Fibroblast of pulmonary artery (primary cell): ENCODE measurements at regions not wholly inside any gene's neighbourhood (a gene's known extent, or its start where the extent isn't known, plus 50 kb on each side); places are given as distances from the start of the nearest gene placed in this dataset.

Experiments used
- DNase-seq: peaks from one replicate; pipeline ENCODE4 v3.0.0-alpha.2; 2010; ENCODE audit warnings: low read depth
- H3K4me3 ChIP-seq: replicated peaks from 2 replicates; pipeline ENCODE4 v1.5.1; 2011; ENCODE audit warnings: low read depth, mild to moderate bottlenecking, control low read depth, low read length, moderate library complexity
- TF ChIP-seq, protein P1 (sequence below): IDR thresholded peaks from 2 replicates; pipeline ENCODE4 v1.5.1; 2011; ENCODE audit warnings: mild to moderate bottlenecking, control low read depth, low read length, inconsistent platforms; ENCODE audit errors: missing control alignments

DNA sequence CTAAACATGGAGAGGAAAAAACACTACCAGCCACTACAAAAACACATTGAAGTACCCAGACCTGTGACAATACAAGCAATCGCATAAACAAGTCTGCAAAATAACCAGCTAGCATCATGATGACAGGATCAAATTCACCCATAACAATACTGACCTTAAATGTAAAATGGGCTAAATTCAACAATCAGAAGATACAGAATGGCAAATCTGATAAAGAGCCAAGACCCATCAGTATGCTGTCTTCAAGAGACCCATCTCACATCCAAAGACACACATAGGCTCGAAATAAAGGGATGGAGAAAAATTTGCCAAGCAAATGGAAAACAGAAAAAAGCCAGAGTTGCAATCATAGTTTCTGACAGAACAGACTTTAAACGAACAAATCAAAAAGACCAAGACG lies 294.4 kb downstream of the MEF2C start:
- DNase-seq = no peak
- H3K4me3 ChIP-seq = no peak overlapping the region
- TF ChIP-seq, protein P1, sequence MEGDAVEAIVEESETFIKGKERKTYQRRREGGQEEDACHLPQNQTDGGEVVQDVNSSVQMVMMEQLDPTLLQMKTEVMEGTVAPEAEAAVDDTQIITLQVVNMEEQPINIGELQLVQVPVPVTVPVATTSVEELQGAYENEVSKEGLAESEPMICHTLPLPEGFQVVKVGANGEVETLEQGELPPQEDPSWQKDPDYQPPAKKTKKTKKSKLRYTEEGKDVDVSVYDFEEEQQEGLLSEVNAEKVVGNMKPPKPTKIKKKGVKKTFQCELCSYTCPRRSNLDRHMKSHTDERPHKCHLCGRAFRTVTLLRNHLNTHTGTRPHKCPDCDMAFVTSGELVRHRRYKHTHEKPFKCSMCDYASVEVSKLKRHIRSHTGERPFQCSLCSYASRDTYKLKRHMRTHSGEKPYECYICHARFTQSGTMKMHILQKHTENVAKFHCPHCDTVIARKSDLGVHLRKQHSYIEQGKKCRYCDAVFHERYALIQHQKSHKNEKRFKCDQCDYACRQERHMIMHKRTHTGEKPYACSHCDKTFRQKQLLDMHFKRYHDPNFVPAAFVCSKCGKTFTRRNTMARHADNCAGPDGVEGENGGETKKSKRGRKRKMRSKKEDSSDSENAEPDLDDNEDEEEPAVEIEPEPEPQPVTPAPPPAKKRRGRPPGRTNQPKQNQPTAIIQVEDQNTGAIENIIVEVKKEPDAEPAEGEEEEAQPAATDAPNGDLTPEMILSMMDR = no peak

DNA sequence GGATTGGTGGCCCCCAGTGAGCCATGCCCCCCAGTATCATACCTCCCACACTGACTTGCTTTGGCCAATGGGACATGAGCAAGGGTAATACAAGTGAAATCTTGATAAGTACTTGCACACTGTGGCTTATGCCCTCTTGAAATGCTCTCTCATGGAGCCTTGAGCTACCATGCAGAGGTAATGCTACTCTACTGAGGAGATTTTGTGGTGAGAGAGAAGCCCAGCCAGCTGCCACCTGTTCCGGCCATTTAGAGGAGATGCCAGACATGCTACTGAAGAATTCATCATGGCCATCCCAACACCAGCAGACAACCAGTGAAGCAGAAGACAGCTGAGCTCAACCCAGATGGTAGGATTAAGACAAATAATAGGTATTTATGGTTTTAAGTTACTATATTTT lies 299.5 kb downstream of the MEF2C start:
- TF ChIP-seq, protein P1 = no peak
- H3K4me3 ChIP-seq = no peak overlapping the region
- DNase-seq = no peak

DNA sequence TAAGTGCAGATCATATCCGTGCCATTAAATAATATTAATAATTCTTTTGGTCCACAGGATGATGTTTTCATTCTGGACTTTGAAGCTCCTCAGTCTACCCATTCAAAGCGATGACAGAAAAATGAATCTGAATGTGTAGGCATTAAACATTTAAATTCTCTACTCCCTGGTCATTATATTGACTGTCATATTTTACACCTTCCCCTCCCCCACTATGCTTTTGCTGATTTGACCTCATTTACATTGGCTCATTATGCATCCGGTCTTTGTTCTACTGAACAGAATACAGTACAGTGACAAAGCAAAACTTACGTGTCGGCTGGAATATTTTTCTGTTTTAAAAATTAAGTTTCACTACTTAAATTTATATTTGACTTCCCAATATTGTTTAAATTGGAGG lies 289.7 kb upstream of the TMEM161B start:
- no peak overlapping the region for H3K4me3 ChIP-seq
- TF ChIP-seq, protein P1 = no peak
- DNase-seq = no peak

DNA sequence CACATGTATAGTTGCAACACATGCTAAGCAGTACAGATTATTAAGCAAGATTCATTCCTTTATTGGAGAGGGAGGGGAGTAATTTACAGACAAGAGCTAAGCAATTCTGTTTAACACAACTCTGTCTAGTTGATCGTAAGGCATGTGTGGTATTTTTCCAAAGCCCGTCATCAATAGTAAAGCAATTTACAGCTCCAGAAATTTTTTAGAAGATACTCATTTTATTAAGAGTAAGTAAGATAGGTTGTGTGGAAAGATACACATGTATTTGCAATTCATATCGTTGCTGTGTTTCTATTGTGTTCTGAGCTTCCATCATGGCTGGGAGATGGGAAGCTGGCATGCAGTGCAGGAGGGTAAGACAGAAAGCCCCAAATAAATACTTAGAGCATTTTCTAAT lies 289.2 kb upstream of the TMEM161B start:
- DNase-seq = no peak
- TF ChIP-seq, protein P1 = no peak
- no peak overlapping the region for H3K4me3 ChIP-seq

DNA sequence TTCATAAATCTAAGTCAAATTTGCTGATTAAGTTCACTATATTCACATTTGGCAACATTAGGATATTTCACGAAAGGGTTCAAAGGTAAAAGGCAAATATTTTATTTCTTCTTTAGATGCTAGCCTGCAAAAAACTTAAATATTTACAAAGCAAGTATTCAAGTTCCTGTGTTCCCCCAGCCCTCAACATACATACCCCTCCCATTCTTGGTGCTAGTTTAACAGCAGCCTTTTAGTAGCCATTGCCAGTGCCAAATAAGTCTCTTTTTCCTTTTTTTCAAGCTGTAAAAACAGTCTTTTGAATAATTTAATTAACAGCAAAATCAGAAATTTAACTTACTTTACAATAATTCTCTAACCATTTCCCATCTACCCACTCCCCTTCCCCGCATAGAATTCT lies 288.5 kb upstream of the TMEM161B start:
- DNase-seq = no peak

DNA sequence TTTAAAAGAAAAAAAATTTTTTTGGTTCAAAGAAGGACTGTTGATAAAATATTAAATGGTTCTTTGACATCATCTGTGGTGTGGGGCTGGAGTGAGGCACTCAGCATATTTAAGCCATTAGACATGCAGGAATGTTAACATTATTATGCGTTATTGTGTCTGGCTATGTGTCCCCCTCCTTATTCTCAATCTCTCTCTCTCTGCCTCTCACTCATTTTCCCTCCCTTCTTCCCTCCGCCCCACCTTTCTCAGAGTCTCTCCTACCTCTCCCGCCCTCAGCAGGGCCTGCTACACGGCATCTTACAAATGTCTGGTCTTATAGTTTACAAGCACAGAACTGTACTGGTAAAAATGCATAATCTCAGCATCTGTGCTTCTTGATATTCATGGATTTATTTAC lies 287.8 kb upstream of the TMEM161B start:
- H3K4me3 ChIP-seq = no peak overlapping the region
- TF ChIP-seq, protein P1 = no peak

More for the DNA sequence above, 288.5 kb upstream of the TMEM161B start:
- TF ChIP-seq, protein P1 = no peak
- no peak overlapping the region for H3K4me3 ChIP-seq

DNA sequence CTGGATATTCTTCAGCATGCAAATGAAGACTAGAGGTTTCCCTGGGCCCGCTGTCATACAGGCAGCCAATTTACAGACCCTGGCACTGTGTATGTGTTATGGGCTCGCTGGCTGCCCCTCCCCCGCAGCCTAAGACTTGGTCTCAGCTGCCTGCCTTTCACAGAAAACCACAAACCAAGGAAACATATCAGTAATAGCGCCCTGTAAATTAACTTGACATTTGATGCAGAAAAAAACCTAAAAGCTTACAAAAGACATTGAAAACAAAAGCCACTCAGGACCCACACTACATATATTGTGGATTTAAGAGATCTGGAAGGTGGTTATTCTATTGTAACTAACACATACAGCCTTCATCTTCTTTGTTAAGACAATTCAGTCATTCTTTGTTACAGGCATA lies 287.0 kb upstream of the TMEM161B start:
- DNase-seq = no peak
- TF ChIP-seq, protein P1 = no peak
- no peak overlapping the region for H3K4me3 ChIP-seq

More for the DNA sequence above, 287.8 kb upstream of the TMEM161B start:
- no peak for DNase-seq
